GM21786 (cell line): ENCODE measurements at regions not wholly inside any gene's neighbourhood (a gene's known extent, or its start where the extent isn't known, plus 50 kb on each side); places are given as distances from the start of the nearest gene placed in this dataset.
"Not testable (repeated sequence)": the region's sequence is repeated elsewhere in the genome, so short reads cannot be mapped to it uniquely, and the experiment has no call there.

Experiments used
- ATAC-seq: cut with Tn5 transposase; IDR thresholded peaks from one replicate; pipeline ENCODE4 v1.9.1; 2021; ENCODE audit not compliant: unreplicated experiment

- ATAC-seq: no peak
These were observed 130.9 kb downstream of the TES start for GRCh38 chr7:116340943-116341907.

- ATAC-seq: no peak
These were observed 131.8 kb downstream of the TES start for GRCh38 chr7:116342125-116342524.

GRCh38 chr7:116347151-116347832 is 137.0 kb downstream of the TES start:
- no peak for ATAC-seq

DNA sequence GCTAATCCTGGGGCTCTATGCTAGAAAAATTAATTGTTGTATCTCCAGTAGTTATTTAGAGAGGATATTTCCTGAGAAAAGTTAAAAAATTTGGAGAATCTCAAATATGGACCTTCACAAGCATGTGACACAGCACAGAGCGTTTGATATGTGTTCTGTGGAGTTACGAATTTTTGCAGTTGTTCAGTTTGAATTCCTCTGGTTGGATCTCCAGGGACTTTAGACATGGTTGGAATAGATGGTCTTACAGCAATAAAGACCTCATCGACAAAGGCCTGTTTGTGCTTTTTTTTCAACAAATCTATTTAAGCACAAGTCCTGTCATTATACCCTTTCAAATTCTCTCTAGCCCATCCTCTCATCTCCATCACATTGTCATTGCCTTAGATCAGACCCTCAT is 138.0 kb downstream of the TES start:
- no peak for ATAC-seq

DNA sequence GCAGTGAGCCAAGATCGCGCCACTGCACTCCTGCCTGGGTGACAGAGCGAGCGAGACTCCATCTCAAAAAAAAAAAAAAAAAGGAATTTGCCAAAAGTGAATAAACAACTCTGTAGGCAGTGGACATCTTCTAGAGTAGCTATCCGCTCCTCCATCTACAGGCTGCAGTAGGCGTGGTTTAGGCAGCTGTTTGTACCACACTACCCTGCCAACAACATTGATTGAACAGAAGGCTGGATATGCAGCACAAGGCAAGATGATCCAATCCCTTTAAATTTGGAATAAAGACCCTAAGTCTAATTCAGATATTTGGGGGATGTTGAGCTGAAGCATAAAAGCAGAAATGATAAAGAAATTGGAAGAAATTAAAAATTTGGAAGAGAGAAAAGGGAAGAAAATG is 141.6 kb downstream of the TES start:
- no peak for ATAC-seq

- no peak for ATAC-seq
These were observed 143.3 kb downstream of the TES start for GRCh38 chr7:116353647-116354046.

DNA sequence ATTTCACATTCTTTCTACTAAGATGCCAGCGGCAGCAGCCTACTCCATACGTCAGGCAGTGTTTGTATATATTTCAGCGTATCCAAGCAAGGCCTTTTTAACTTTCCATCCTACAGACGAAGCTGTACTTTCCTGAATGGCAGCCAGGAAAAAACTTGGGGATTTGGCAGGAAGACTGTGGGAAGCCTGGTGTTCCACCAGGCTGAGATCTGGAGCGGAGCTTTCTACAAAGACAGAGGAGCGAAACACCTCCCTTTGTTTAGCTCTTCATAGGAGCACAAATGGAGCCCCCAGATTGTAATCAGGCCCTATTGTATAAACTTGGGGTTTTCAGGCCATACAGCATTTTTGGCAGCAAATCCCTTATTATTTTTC is 143.8 kb downstream of the TES start:
- ATAC-seq: no peak

DNA sequence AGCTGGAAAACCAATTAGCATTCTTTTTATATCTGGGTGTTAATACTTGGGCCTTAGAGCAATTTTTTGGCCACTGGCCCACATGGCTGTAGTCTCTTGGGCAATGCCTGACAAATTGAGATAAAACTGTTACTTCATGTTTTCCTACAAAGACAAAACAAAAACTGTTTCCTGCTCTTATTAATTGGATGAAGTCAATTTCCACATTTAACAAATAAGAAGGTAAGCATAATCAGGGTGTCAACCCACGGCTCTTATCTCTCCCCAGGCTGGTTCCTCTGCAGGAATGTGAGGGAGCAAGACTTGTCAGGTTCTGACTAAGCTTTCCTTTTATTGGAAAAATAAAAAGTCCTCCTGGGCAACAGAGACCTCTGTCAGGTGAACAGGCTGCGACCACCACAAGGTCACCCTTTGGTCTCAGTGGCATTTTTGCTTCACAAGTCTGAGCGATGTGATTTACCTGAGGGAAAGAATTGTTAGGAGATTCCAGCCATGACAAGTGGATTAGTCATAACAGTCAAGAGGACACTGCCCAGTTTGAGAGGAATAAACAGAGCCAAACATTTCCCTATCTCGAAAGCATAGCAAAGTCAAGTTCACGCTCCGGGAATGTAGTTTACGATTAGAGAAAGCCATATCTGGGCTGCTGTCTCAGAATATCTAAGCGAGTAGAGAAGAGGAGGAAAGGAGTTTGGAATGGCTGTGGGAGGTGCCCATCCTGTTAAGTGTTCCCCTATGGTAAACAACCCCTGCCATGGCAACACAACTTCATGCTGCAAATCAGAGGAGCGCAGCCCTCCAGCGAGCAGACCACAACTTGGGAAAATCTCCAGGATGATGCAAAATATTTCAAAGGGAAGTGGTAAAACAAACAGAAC is 144.4 kb downstream of the TES start:
- no peak for ATAC-seq

DNA sequence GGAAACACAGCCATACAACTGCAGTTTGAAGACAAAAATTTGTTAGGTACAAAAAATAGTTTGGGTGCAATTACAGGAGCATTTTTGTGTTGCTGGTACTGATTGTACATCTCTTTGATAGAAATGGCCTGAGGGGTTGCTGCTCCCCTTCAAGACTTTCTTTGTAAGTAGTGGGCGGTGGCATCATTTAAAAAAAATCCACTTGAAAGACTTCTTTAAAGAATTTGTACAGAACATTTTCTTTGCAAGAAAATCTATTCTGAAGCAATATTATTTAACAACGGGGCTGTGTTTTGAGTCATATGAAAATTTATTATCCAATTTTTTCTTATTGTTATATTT is 144.1 kb upstream of the CAV2 start:
- ATAC-seq: no peak

DNA sequence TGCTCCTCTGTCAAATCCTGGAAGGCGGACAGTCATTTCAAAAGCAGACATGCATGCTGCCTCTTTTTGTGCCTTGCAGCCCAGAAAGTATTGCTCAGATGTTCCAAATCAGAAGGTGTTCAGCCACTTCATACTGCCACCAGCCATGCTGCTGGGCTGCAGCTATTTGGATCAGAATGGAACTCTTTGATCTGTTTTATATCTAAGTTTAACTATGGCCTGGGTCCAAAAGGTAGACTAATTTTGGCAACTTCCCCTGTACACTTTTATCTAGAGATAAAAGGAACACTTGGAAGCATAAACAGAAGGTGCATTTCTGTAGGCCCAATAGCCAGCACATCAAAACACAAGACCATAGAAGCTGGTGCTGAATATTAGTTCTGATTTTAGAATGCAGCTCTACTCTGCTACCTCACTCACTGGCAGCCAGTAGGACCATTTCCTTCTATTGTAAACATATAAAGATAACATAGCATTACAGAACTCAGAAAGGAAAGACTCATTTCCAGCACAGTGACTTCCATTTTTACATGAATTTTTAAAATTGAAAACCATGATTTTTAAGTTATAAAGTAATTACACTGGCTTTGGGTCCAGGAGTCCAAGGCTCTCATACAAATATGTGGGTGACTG is 143.1 kb upstream of the CAV2 start:
- ATAC-seq: no peak

- no peak for ATAC-seq
These were observed 142.6 kb upstream of the CAV2 start for GRCh38 chr7:116356979-116357378.

DNA sequence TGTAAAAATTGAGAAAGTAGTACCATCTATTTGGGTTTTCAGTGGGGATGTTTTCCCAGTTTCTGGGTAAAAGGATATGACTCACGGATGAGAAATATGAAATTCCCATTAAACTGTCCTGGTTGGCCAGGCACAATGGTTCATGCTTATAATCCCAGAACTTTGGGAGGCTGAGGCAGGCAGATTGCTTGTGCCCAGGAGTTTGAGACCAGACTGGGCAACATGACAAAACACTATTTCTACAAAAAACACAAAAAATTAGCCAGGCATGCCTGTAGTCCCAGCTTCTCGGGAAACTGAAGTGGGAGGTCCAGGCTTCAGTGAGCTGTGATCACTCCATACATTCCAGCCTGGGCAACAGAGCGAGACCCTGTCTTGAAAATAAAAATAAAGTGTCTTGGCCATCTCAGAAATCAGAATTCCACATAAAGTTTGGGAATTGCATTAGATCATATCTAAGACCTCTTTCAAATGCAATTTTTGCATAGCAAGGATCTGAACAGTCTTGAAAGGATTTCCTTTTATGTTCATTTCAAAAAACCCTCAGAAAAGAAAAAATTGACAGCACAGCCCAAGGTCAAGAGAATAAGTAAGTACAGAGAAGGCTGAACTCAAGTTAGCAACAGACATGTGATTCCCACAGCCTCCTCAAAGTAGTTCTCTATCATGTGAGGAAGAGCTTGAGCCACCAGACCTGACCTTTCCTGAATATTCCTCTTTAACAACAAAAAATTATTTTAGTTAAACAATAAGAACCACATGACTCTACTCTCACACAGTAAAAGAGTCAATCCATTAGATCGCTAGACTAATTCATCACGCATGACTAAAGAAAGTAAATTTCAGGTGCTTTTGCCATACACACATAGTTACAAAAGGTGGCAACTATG is 141.5 kb upstream of the CAV2 start:
- no peak for ATAC-seq

GRCh38 chr7:116361767-116362166 is 137.8 kb upstream of the CAV2 start:
- ATAC-seq: no peak

GRCh38 chr7:116363637-116364432 is 135.7 kb upstream of the CAV2 start:
- no peak for ATAC-seq

GRCh38 chr7:116364469-116364868 is 135.1 kb upstream of the CAV2 start:
- no peak for ATAC-seq

DNA sequence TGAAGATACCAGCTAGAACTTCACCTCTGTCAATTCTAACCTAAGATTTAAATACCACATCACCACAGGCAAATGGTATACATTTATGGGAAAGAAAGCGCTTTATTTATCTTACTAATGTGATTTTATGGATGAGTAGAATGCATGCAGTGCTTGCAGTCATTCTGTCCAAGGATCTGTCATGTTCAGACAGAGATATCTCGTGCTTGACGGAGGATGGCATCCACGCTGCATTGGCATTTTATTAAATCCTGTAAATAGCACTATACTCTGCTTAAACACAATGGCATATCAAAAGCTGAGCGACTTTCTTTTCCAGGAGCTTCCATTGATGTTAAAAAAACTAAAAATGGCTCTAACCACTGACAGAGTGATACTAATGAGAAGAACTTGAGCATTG is 133.7 kb upstream of the CAV2 start:
- ATAC-seq: no peak

DNA sequence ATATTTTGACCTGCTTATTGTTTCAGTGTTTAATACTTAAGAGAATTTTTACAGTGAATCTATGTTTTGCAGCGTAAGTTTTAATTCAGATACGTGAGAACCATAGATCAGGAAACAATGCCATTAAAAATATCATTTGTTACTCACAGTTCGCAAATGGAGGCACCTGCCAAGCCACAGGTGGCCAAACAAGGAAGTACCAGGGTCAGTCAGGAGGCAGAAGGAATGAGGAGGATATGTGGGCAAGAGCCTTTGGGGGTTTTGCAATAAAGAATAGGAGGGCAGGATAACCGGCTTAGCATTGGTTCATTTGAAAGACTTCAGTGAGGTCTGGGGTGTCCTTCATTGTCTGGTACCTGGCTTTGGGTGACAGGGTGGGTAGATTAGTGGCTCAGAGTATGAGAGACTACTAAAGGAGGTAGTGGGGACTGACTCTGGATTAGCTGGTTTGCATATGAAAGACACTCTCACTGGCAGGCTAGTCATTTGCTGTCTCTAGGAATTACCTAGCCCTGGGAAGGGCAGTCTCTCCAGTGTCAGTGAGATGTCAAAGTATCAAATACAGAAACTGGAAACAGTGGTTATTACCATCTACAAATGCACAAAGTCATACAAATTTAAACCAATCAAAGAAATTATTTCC is 132.2 kb upstream of the CAV2 start:
- ATAC-seq: no peak

DNA sequence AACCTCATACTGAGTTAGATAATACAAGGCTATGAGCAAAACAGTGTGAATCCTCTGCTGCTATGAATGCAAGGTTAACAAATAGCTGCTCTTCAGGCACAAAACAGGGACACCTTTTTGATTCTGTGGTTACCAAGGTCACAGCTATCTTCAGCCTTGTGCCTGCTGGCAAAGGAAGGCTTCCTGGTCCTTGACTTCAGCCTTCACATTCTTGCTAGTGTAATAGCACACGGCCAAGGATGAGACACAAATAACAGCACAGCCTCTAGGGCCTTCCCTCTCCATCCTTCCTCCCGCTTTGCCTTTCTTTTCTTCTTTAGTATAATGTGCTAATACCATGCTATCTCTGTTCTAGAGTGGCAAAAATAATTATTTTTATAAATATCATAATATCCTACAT is 130.6 kb upstream of the CAV2 start:
- ATAC-seq: no peak

- not testable (repeated sequence) for ATAC-seq
These were observed 128.0 kb upstream of the CAV2 start for GRCh38 chr7:116371536-116371935.
